ENCODE measurements at regions not wholly inside any gene's neighbourhood (a gene's known extent, or its start where the extent isn't known, plus 50 kb on each side); places are given as distances from the start of the nearest gene placed in this dataset.

DNA sequence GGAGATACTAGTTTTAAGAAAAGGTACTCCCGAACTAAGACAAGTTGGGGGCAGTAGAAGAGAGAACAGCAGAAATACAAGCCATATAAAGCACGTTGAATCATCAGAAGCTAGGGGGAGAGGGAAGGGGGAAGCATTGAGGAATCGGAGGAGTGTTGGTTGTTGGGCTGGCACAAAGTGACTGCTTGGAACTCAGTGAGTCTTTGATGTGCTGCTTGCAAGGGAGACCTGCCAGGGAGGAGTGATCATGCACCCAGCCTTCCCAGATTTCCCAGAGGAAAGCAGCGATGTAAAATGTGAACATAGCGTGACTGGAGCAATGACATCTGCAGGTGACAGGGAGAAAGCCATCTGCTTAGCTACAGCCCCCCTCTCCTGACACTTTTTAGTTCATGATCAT is 192.4 kb upstream of the IL12A start:
- in situ Hi-C loops (cut with MboI): no loop called here
- no peak for DNase-seq (ENCODE audit: extremely low read depth in 1 of 4, low spot score in 3 of 4)
- H3K36me3 ChIP-seq (ENCODE audit: control insufficient read depth, insufficient read depth, low read length): no peaks in the 10 kb centered on the region
- ChIA-PET CTCF (ENCODE audit: low intra/inter-chr PET ratio) (no interaction called here), POLR2A (no interaction called here)
- no peaks in the 10 kb centered on the region for H3K79me2 ChIP-seq (ENCODE audit: control insufficient read depth, insufficient read depth, low read length)
- ATAC-seq: no peak
- 0% methylated on average over 4 of the region's 5 CpGs for WGBS (ENCODE audit: insufficient coverage, low coverage, missing lambda C conversion rate)
- H3K9ac ChIP-seq (ENCODE audit: insufficient read depth in 1 of 2, low read depth in 2 of 2, low read length in 2 of 2): no peak overlapping the region
- no peak overlapping the region for H2AFZ ChIP-seq (ENCODE audit: low read depth, low read length)
- H3K4me3 ChIP-seq: no peak overlapping the region
- no peak overlapping the region for H3K27ac ChIP-seq (ENCODE audit: extremely low read depth, low read depth, low read length)
- H3K27me3 ChIP-seq (ENCODE audit: control insufficient read depth in 2 of 2, insufficient read depth in 2 of 2, low read length in 2 of 2): no peaks in the 10 kb centered on the region
- no peaks in the 10 kb centered on the region for H3K9me3 ChIP-seq (replicated peaks; ENCODE audit: control insufficient read depth, insufficient read depth, low read depth, low read length)
- no TSS peak for BruUV-seq (replicated peaks)
- no peaks in the 10 kb centered on the region for H3K9me1 ChIP-seq (ENCODE audit: control insufficient read depth, insufficient read depth, low read length)
- no peak for TF ChIP-seq ZNF239 (CRISPR knock-in tag; IDR thresholded peaks at IDR 0.05)
- TF ChIP-seq FOXA1 (IDR thresholded peaks at IDR 0.05; ENCODE audit: borderline replicate concordance): no peak
- TF ChIP-seq, protein P1, sequence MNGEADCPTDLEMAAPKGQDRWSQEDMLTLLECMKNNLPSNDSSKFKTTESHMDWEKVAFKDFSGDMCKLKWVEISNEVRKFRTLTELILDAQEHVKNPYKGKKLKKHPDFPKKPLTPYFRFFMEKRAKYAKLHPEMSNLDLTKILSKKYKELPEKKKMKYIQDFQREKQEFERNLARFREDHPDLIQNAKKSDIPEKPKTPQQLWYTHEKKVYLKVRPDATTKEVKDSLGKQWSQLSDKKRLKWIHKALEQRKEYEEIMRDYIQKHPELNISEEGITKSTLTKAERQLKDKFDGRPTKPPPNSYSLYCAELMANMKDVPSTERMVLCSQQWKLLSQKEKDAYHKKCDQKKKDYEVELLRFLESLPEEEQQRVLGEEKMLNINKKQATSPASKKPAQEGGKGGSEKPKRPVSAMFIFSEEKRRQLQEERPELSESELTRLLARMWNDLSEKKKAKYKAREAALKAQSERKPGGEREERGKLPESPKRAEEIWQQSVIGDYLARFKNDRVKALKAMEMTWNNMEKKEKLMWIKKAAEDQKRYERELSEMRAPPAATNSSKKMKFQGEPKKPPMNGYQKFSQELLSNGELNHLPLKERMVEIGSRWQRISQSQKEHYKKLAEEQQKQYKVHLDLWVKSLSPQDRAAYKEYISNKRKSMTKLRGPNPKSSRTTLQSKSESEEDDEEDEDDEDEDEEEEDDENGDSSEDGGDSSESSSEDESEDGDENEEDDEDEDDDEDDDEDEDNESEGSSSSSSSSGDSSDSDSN (IDR thresholded peaks at IDR 0.05; ENCODE audit: borderline replicate concordance in 1 of 2, low read depth in 2 of 2, low read length in 2 of 2): no peak
- H3K4me2 ChIP-seq (ENCODE audit: insufficient read depth, low read length): no peak overlapping the region
- H3K4me1 ChIP-seq (replicated peaks in 1 of 2; ENCODE audit: control insufficient read depth in 2 of 2, insufficient read depth in 2 of 2, low read length in 2 of 2): no peaks in the 10 kb centered on the region
- FAIRE-seq: no peak
- no peaks in the 10 kb centered on the region for H4K20me1 ChIP-seq (replicated peaks; ENCODE audit: control insufficient read depth, insufficient read depth, low read length)
- intact Hi-C loops (cut with micrococcal nuclease): no loop called here

DNA sequence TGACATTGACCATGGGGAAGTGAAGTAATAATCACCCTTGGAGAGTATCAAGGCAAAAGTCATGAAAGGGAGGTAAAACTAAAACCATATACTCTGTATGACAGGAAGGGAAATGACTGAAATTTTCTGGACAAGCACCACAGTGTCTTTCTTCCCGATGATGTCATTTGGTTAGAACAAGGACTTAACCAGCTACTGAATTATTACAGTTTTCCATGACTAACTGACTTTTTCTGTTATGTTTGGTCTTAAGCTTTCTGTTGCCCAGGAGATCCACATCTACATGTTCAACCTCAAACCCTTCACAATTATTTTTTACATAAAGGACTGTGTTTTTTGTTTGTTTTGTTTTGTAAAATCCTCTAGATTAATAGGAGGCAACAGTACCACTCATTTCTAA is 191.9 kb upstream of the IL12A start:
- Histone ChIP-seq H2AFZ (ENCODE audit: low read depth, low read length) (no peak overlapping the region), H3K27ac (ENCODE audit: extremely low read depth, low read depth, low read length) (no peak overlapping the region), H3K79me2 (ENCODE audit: control insufficient read depth, insufficient read depth, low read length) (no peaks in the 10 kb centered on the region), H3K4me1 (replicated peaks in 1 of 2; ENCODE audit: control insufficient read depth in 2 of 2, insufficient read depth in 2 of 2, low read length in 2 of 2) (no peaks in the 10 kb centered on the region), H3K27me3 (ENCODE audit: control insufficient read depth in 2 of 2, insufficient read depth in 2 of 2, low read length in 2 of 2) (no peaks in the 10 kb centered on the region), H3K9me1 (ENCODE audit: control insufficient read depth, insufficient read depth, low read length) (no peaks in the 10 kb centered on the region), H3K4me2 (ENCODE audit: insufficient read depth, low read length) (no peak overlapping the region), H3K9me3 (replicated peaks; ENCODE audit: control insufficient read depth, insufficient read depth, low read depth, low read length) (no peaks in the 10 kb centered on the region), H4K20me1 (replicated peaks; ENCODE audit: control insufficient read depth, insufficient read depth, low read length) (no peaks in the 10 kb centered on the region), H3K36me3 (ENCODE audit: control insufficient read depth, insufficient read depth, low read length) (no peaks in the 10 kb centered on the region), H3K4me3 (no peak overlapping the region), H3K9ac (ENCODE audit: insufficient read depth in 1 of 2, low read depth in 2 of 2, low read length in 2 of 2) (no peak overlapping the region)
- DNase-seq (ENCODE audit: extremely low read depth in 1 of 4, low spot score in 3 of 4): no peak
- no peak for ATAC-seq
- POLR2A ChIA-PET: no interaction called here
- intact Hi-C loops (cut with micrococcal nuclease) (no loop called here), in situ Hi-C loops (cut with MboI) (no loop called here)
- 0% methylated on average over 1 of the region's 1 CpG for WGBS (ENCODE audit: insufficient coverage, low coverage, missing lambda C conversion rate)
- FAIRE-seq: no peak
- BruUV-seq (replicated peaks): no TSS peak
- CTCF ChIA-PET (ENCODE audit: low intra/inter-chr PET ratio): interaction anchor here (0.7 kb wide), 1 partner anchor 533 kb away, joined by 4 read pairs; no protein-coding TSS in a partner anchor
- no peak for TF ChIP-seq KDM4B (IDR thresholded peaks at IDR 0.05; ENCODE audit: borderline replicate concordance in 2 of 2, low read depth in 1 of 2)
- TF ChIP-seq RBBP5 (IDR thresholded peaks at IDR 0.05; ENCODE audit: borderline replicate concordance, insufficient read depth, low read length, poor library complexity, severe bottlenecking): no peak
- TF ChIP-seq ZNF699 (CRISPR knock-in tag; IDR thresholded peaks at IDR 0.05; ENCODE audit: insufficient replicate concordance): no peak
- TF ChIP-seq, protein P2, sequence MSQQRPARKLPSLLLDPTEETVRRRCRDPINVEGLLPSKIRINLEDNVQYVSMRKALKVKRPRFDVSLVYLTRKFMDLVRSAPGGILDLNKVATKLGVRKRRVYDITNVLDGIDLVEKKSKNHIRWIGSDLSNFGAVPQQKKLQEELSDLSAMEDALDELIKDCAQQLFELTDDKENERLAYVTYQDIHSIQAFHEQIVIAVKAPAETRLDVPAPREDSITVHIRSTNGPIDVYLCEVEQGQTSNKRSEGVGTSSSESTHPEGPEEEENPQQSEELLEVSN (IDR thresholded peaks at IDR 0.05; ENCODE audit: borderline replicate concordance in 1 of 2, extremely low read depth in 1 of 2, insufficient read depth in 1 of 2, insufficient read length in 1 of 2, low read depth in 1 of 2, low read length in 1 of 2, poor library complexity in 1 of 2, severe bottlenecking in 1 of 2): no peak
- no peak for TF ChIP-seq CREM (IDR thresholded peaks at IDR 0.05; ENCODE audit: low read depth)
- no peak for TF ChIP-seq HDAC8 (tag; IDR thresholded peaks at IDR 0.05)
- no peak for TF ChIP-seq CBX2 (IDR thresholded peaks at IDR 0.05; ENCODE audit: insufficient read depth, low read length, poor library complexity, severe bottlenecking)
- TF ChIP-seq SMARCE1 (IDR thresholded peaks at IDR 0.05): no peak
- no peak for TF ChIP-seq POLR2AphosphoS5 (IDR thresholded peaks at IDR 0.05; ENCODE audit: control insufficient read depth, insufficient read depth, low read depth, low read length)
- no peak for TF ChIP-seq NCOA6 (IDR thresholded peaks at IDR 0.05)
